ENCODE measurements at regions not wholly inside any gene's neighbourhood (a gene's known extent, or its start where the extent isn't known, plus 50 kb on each side); places are given as distances from the start of the nearest gene placed in this dataset.

DNA sequence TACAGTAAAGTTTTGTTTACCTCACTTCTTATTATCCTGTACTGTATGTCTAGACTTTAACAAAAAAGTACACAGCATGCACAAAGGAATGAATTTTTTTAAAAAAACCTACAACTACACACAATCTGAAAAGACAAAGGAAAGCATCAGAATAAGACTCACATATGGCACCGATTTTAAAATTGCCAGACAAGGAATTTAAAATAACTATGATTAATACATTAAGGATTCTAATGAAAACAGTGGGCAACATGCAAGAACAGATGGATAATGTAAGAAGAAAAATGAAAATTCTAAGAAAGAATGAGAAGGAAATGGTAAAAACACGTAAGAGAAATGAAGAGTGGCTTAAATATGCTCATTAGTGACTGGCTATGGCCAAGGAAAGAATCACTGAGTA is 638.2 kb downstream of the FBXO15 start (continued):
- no peak for TF ChIP-seq IKZF1 (conservative IDR thresholded peaks at IDR 0.05)

- in situ Hi-C loops (cut with MboI) = no loop called here
- Histone ChIP-seq H3K27ac (ENCODE audit: control insufficient read depth, insufficient read depth) (no peak overlapping the region), H3K4me3 (no peak overlapping the region), H3K4me1 (ENCODE audit: control insufficient read depth, insufficient read depth, low read length) (no peaks in the 10 kb centered on the region), H3K79me2 (ENCODE audit: control insufficient read depth, insufficient read depth, low read length) (no peaks in the 10 kb centered on the region), H3K27me3 (replicated peaks in 1 of 2; ENCODE audit: control insufficient read depth in 2 of 2, insufficient read depth in 2 of 2, low read length in 1 of 2) (no peaks in the 10 kb centered on the region), H4K20me1 (ENCODE audit: control insufficient read depth, insufficient read depth) (no peaks in the 10 kb centered on the region), H3K4me2 (ENCODE audit: control insufficient read depth, insufficient read depth) (no peak overlapping the region), H3K36me3 (ENCODE audit: control insufficient read depth in 2 of 2, insufficient read depth in 2 of 2, low read length in 1 of 2) (no peaks in the 10 kb centered on the region), H2AFZ (ENCODE audit: control insufficient read depth, low read depth, low read length) (no peak overlapping the region), H3K9me3 (replicated peaks; ENCODE audit: control insufficient read depth, insufficient read depth, low read length) (no peaks in the 10 kb centered on the region), H3K9ac (ENCODE audit: control insufficient read depth, insufficient read depth, low read length) (no peak overlapping the region)
- RAD21 ChIA-PET (ENCODE audit: unreplicated experiment) = no interaction called here
- BruUV-seq (replicated peaks) = no TSS peak
- POLR2A ChIA-PET = no interaction called here
- SMC1A ChIA-PET (ENCODE audit: uncharacterized antibody, unreplicated experiment) = no interaction called here
- DNase-seq (ENCODE audit: low read depth, low spot score) (no peak), FAIRE-seq (no peak), ATAC-seq (no peak)
- WGBS (ENCODE audit: insufficient coverage, insufficient replicate concordance, low lambda C conversion rate, missing lambda C conversion rate) = 0% methylated on average over 1 of the region's 1 CpG
- intact Hi-C loops (cut with micrococcal nuclease; ENCODE audit: unreplicated experiment) = no loop called here
- CTCF ChIA-PET = interaction anchor here (0.6 kb wide), 1 partner anchor 129 kb away, joined by 3 read pairs; no protein-coding TSS in a partner anchor
- TF ChIP-seq PAX5 (IDR thresholded peaks at IDR 0.05; ENCODE audit: borderline replicate concordance, low read depth, low read length) = no peak
- no peak for TF ChIP-seq YBX1 (IDR thresholded peaks at IDR 0.05)
- TF ChIP-seq ZSCAN29 (IDR thresholded peaks at IDR 0.05) = no peak
- no peak for TF ChIP-seq BRCA1 (IDR thresholded peaks at IDR 0.05; ENCODE audit: low read depth, low read length)
- no peak for TF ChIP-seq MTA3 (IDR thresholded peaks at IDR 0.05; ENCODE audit: borderline replicate concordance, low read length)
- no peak for TF ChIP-seq ZNF207 (IDR thresholded peaks at IDR 0.05; ENCODE audit: borderline replicate concordance)
- TF ChIP-seq EZH2 (IDR thresholded peaks at IDR 0.05; ENCODE audit: borderline replicate concordance, control insufficient read depth, low read depth, low read length) = no peak
- no peak for TF ChIP-seq SMAD1 (IDR thresholded peaks at IDR 0.05; ENCODE audit: low read depth, partially characterized antibody)
- no peak for TF ChIP-seq SREBF2 (IDR thresholded peaks at IDR 0.05; ENCODE audit: low read length)
- TF ChIP-seq PAX8 (IDR thresholded peaks at IDR 0.05) = no peak
- no peak for TF ChIP-seq E2F4 (IDR thresholded peaks at IDR 0.05; ENCODE audit: low read depth, low read length)
- no peak for TF ChIP-seq RAD51 (IDR thresholded peaks at IDR 0.05)
- TF ChIP-seq SREBF1 (IDR thresholded peaks at IDR 0.05; ENCODE audit: low read length) = no peak
Observed at GRCh38 chr18:73503326-73503725, 635.5 kb upstream of the NETO1 start.
